ENCODE measurements at regions not wholly inside any gene's neighbourhood (a gene's known extent, or its start where the extent isn't known, plus 50 kb on each side); places are given as distances from the start of the nearest gene placed in this dataset.

DNA sequence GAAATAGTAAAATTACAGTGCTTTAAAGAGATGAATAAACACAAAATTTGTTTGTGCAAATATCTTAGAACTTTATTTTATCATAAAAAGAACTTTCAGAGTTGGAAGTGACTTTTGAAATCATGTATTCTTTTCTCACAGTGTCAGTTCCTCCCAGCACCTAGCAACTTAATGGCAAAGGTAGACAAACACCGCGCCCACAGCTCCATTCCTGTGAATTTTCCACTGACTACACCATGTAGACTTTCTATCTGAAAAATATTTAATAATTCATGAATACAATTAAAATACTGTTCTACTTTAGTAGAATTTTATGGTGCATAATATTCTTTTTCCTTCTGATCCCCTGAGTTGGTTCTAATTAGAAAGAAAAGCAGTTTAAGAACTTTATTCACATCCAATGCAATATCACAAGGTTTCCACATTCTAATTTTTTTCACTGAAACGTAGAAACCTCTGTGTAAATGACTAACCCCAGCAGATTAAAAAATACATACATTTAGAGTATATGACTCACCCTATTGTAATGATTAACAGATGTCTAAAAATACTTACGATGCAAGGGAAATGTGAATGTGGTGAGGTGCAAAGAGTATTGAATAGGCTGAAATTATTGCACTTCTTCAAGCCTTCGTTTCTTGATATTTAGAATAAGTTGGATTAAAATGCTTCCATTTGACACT lies 218.2 kb upstream of the CCDC179 start:
- Histone ChIP-seq H2AFZ (ENCODE audit: low read depth, low read length) (no peak overlapping the region), H3K27me3 (ENCODE audit: insufficient read depth, low read length) (no peaks in the 10 kb centered on the region), H3K36me3 (ENCODE audit: insufficient read depth, low read length) (no peaks in the 10 kb centered on the region), H3K4me3 (ENCODE audit: low read length) (no peak overlapping the region), H3K4me1 (ENCODE audit: insufficient read depth, low read length) (no peaks in the 10 kb centered on the region), H3K9me3 (ENCODE audit: low read length) (no peaks in the 10 kb centered on the region)

DNA sequence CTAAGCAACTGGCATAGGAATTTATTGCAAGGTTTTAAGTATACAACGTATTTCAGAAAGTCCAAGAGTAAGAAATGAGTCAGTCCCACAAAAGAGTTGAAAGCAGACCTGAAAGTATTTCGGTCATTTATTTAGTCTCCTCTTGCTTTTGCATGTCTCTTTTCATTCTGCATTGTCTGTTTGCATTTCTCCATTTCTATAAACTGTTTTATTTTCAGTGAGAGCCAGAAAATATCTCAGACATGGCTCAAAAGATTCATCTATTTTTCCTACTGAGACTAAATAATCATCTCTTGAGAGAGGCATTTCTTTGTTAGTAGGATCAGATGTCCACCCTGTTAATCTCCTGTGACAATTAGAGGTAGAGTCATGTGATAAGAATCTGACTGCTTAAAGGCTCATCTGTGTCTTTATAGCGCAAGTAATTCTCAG lies 219.1 kb upstream of the CCDC179 start:
- Histone ChIP-seq H3K4me1 (ENCODE audit: insufficient read depth, low read length) (no peaks in the 10 kb centered on the region), H3K4me3 (ENCODE audit: low read length) (no peak overlapping the region), H3K9me3 (ENCODE audit: low read length) (no peaks in the 10 kb centered on the region), H3K27me3 (ENCODE audit: insufficient read depth, low read length) (no peaks in the 10 kb centered on the region), H2AFZ (ENCODE audit: low read depth, low read length) (no peak overlapping the region), H3K36me3 (ENCODE audit: insufficient read depth, low read length) (no peaks in the 10 kb centered on the region)

DNA sequence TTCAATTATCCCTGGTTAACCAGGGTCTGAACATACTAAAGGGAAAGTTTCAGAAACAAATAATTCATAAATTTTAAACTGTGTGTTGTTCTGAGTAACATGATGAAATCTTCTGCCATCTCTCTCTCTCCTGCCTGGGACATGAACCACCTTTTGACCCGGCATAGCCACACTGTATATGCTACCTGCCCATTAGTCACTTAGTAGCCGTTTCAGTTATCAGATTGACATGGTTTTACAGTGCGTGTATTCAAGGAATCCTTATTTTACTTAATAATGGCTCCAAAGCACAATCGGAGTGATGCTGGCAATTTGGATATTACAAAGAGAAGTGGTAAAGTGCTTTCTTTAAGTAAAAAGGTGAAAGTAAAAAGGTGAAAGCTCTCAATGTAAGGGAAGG lies 227.1 kb upstream of the CCDC179 start:
- H3K27me3 ChIP-seq (ENCODE audit: insufficient read depth, low read length), result no peaks in the 10 kb centered on the region
- H3K4me3 ChIP-seq (ENCODE audit: low read length), result no peak overlapping the region
- no peaks in the 10 kb centered on the region for H3K36me3 ChIP-seq (ENCODE audit: insufficient read depth, low read length)
- H3K9me3 ChIP-seq (ENCODE audit: low read length), result no peaks in the 10 kb centered on the region
- H2AFZ ChIP-seq (ENCODE audit: low read depth, low read length), result no peak overlapping the region
- no peaks in the 10 kb centered on the region for H3K4me1 ChIP-seq (ENCODE audit: insufficient read depth, low read length)

DNA sequence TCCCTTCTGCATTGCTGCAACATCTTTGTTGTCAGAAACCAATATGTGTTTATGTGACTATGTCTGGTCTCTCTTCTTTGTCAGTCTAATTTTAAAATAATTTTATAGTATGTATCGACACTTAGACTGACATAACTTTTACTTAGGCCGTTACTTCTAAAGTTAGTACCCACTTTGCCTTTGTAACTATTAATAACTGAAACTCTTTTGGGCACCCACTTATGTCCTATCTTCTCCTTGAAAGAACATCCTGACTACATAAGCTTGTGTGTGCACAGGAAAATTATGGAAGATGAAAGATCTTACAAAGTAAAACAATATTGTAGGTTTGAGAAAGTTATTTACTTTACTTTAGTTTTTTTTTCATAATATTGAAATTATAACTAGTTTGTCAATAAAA lies 230.4 kb upstream of the CCDC179 start:
- no peaks in the 10 kb centered on the region for H3K27me3 ChIP-seq (ENCODE audit: insufficient read depth, low read length)
- H3K9me3 ChIP-seq (ENCODE audit: low read length), result no peaks in the 10 kb centered on the region
- H3K4me1 ChIP-seq (ENCODE audit: insufficient read depth, low read length), result no peaks in the 10 kb centered on the region
- no peak overlapping the region for H3K4me3 ChIP-seq (ENCODE audit: low read length)
- no peak overlapping the region for H2AFZ ChIP-seq (ENCODE audit: low read depth, low read length)
- no peaks in the 10 kb centered on the region for H3K36me3 ChIP-seq (ENCODE audit: insufficient read depth, low read length)

DNA sequence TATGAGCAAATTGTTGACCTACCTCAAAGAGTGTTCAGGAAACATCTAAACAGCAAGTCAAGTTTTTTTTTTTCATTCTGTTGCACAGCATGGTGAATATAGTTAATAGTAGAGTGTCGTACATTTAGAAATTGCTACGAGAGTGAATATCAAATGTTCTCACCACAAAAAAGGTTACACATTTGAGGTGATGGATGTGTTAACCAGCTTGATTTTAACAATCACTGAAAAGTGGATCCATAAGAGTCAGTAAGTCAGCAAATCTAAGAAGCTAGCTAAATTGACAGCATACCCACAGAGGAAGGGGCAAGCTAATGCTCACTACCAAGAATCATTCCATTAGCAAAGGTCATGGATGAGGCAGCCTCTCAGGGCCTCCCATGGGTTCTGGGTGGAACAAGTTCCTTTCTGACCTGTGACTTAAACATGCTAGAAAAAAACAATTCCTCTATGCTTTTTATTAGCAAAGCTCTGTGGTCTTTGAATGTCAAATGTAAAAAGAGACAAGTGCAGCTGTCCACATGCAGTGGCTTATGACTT lies 235.4 kb upstream of the CCDC179 start:
- Histone ChIP-seq H3K4me1 (ENCODE audit: insufficient read depth, low read length) (no peaks in the 10 kb centered on the region), H3K27me3 (ENCODE audit: insufficient read depth, low read length) (no peaks in the 10 kb centered on the region), H3K36me3 (ENCODE audit: insufficient read depth, low read length) (no peaks in the 10 kb centered on the region), H2AFZ (ENCODE audit: low read depth, low read length) (no peak overlapping the region), H3K4me3 (ENCODE audit: low read length) (no peak overlapping the region), H3K9me3 (ENCODE audit: low read length) (no peaks in the 10 kb centered on the region)

DNA sequence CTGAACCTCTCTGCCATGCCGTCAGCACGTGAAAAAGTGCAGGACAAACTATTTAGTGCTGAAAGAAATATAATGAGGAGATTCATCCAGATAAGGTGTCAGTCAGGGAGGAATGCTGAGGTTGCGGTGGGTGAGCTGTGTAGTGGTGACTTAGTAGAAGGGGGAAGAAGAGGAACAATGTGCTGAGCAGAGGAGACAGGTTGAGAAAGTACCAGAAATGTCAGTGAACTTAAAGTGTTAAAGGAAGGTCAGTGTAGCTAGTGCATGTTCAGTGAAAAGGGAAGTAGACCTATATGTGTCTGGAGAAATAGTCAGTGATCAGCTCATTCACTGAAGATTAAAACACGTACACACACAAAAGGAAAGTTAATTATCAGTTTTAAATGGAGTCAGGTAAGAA lies 237.6 kb upstream of the CCDC179 start:
- Histone ChIP-seq H3K9me3 (ENCODE audit: low read length) (no peaks in the 10 kb centered on the region), H3K36me3 (ENCODE audit: insufficient read depth, low read length) (no peaks in the 10 kb centered on the region)

DNA sequence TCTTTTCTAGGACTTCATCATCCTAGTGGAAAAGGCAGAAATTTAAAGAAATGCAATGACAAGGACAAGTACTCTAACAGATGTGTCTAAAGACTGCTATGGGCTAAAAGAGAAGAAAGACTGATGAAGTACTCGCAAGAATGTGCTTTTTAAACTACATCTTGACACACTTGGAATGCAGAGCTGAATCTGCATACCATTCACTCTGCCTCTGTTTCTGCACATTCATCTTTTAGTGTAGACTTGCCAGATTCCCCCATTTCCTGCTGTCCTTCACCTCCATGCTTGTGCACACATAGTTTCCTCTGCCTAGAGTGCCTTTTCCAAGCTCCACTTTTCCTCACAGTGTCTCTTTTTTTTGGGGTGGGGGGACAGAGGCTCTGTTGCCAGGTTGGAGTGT lies 239.0 kb upstream of the CCDC179 start:
- H3K9me3 ChIP-seq (ENCODE audit: low read length), result no peaks in the 10 kb centered on the region
- H3K4me1 ChIP-seq (ENCODE audit: insufficient read depth, low read length), result no peaks in the 10 kb centered on the region
- no peak overlapping the region for H2AFZ ChIP-seq (ENCODE audit: low read depth, low read length)
- H3K27me3 ChIP-seq (ENCODE audit: insufficient read depth, low read length), result no peaks in the 10 kb centered on the region
- no peaks in the 10 kb centered on the region for H3K36me3 ChIP-seq (ENCODE audit: insufficient read depth, low read length)
- no peak overlapping the region for H3K4me3 ChIP-seq (ENCODE audit: low read length)

More for the DNA sequence above, 237.6 kb upstream of the CCDC179 start:
- Histone ChIP-seq H2AFZ (ENCODE audit: low read depth, low read length) (no peak overlapping the region), H3K27me3 (ENCODE audit: insufficient read depth, low read length) (no peaks in the 10 kb centered on the region), H3K4me1 (ENCODE audit: insufficient read depth, low read length) (no peaks in the 10 kb centered on the region), H3K4me3 (ENCODE audit: low read length) (no peak overlapping the region)

DNA sequence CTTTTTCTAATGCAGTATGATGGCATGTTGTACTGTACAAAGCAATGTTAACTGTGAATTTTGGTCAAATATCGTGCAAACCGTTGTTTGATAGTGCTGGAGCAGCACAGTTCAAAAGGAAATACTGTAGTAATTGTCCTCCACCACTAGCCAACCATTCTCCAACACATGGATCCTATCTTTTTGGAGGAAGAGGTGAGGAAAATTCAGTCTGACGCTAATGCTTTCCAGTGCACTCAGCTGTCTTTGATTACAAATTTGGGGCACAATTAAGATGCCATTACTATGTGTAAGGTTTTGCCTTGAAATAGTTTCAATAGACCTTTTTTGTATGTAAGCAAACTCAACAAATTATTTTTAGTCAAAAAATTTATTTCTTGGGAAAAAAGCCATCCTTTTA lies 240.5 kb upstream of the CCDC179 start:
- Histone ChIP-seq H3K4me3 (ENCODE audit: low read length) (no peak overlapping the region), H3K36me3 (ENCODE audit: insufficient read depth, low read length) (no peaks in the 10 kb centered on the region), H3K4me1 (ENCODE audit: insufficient read depth, low read length) (no peaks in the 10 kb centered on the region), H2AFZ (ENCODE audit: low read depth, low read length) (no peak overlapping the region), H3K27me3 (ENCODE audit: insufficient read depth, low read length) (no peaks in the 10 kb centered on the region), H3K9me3 (ENCODE audit: low read length) (no peaks in the 10 kb centered on the region)

DNA sequence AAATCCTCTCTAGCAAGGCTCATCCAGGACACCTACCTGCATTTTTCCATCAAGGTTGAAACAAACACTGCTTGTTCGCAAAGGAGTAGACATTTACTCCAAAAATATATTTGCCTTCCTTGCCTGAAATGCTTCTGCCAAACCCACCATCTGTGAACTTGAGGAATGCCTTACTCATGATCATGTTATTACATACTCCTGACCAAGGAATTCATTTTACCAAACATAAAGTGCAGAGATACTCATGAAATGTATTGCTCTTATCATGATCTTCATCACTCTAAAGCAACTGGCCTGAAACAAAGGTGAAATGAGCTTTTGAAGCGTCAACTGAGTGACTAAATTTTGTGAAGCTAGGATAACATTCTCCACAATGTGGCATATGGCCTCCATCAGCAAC lies 243.1 kb upstream of the CCDC179 start:
- no peak overlapping the region for H2AFZ ChIP-seq (ENCODE audit: low read depth, low read length)
- no peaks in the 10 kb centered on the region for H3K9me3 ChIP-seq (ENCODE audit: low read length)
- H3K27me3 ChIP-seq (ENCODE audit: insufficient read depth, low read length), result no peaks in the 10 kb centered on the region
- no peaks in the 10 kb centered on the region for H3K36me3 ChIP-seq (ENCODE audit: insufficient read depth, low read length)
- H3K4me1 ChIP-seq (ENCODE audit: insufficient read depth, low read length), result no peaks in the 10 kb centered on the region
- H3K4me3 ChIP-seq (ENCODE audit: low read length), result no peak overlapping the region

DNA sequence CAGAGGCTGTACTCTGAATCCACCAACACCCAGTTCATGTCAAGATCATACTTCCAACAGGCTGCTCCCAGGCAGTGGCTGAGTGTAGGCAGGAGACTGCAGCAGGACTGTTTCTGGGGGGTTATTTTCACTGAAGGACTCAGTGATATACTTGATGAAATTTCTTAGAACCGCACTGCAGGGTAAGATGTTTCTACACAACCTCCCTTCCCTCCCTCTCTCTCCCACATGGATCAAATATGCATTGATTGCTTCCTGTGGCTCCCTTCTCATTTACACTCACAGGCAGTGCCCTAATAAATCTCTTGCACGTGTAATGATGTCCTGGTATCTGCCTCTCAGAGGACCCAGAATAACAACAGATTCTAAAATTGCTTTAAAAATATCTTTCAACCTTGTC lies 251.3 kb upstream of the CCDC179 start:
- no peak overlapping the region for H2AFZ ChIP-seq (ENCODE audit: low read depth, low read length)
- no peaks in the 10 kb centered on the region for H3K36me3 ChIP-seq (ENCODE audit: insufficient read depth, low read length)
- no peak overlapping the region for H3K4me3 ChIP-seq (ENCODE audit: low read length)
- no peaks in the 10 kb centered on the region for H3K4me1 ChIP-seq (ENCODE audit: insufficient read depth, low read length)
- no peaks in the 10 kb centered on the region for H3K9me3 ChIP-seq (ENCODE audit: low read length)
- peaks cover 2% of the 10 kb centered on the region for H3K27me3 ChIP-seq (ENCODE audit: insufficient read depth, low read length)

DNA sequence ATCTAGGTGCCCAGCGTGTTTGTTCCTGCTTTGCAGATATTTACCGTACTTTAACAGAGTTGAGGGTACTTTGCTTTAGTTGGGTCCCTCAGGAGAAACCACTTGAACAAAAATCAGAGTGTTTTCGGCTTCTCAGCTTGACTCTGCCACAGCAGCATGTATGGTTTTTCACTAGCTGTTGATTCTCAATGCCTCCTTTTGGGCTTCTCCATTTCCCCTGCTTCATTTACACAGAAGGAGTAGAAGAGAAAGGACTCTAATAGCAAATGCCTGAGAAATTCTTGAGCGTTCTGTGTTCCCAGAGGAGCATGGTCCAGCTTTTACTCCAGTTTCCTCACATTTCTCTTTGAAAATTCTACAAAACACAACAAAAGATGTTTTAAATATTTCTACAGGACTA lies 252.1 kb upstream of the CCDC179 start:
- H3K4me3 ChIP-seq (ENCODE audit: low read length), result no peak overlapping the region
- H3K4me1 ChIP-seq (ENCODE audit: insufficient read depth, low read length), result no peaks in the 10 kb centered on the region
- no peaks in the 10 kb centered on the region for H3K9me3 ChIP-seq (ENCODE audit: low read length)
- peaks cover 2% of the 10 kb centered on the region for H3K27me3 ChIP-seq (ENCODE audit: insufficient read depth, low read length)
- no peaks in the 10 kb centered on the region for H3K36me3 ChIP-seq (ENCODE audit: insufficient read depth, low read length)
- no peak overlapping the region for H2AFZ ChIP-seq (ENCODE audit: low read depth, low read length)

DNA sequence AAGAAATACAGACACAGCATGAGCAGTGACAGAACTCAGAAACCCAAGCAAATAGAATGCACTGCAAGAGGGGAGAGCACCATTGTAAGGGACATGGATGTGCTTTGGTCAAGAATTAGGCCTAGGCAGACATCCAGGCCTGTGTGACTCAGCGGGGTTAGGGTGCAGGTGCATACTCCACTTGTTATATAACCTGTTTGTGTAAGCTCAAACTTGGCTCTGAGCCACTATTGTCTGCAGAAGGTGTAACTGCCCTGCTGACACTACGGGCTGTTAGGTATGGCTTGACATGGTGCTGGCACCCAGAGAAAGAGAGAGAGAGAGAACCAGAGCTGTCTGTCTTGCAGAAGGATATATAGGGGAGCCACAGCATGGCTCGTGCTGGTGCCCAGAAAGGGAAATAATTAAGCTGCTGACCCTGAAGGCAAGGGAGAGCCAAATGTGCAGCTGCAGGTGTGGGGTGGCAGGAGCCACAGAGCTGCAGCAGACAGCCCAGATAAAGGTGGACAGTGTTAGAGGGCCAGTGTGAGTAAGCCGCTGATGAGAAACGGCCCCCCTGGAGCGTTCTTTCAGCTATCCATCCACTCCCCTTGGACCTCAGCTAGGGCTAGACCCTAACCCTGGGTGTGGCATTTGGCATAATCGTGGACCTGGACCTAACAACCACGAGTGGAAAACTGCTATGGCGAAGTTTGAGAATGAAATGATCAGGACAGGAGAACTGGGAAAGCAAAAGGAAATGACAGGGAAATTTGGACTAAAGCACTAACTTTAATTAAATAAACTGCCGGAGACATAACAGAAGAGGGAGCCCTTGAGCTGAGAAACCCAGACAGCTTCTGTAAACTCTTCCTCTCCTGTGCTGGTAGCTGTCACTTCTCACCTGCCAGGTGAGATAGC lies 253.0 kb upstream of the CCDC179 start:
- Histone ChIP-seq H3K9me3 (ENCODE audit: low read length) (no peaks in the 10 kb centered on the region), H3K27me3 (ENCODE audit: insufficient read depth, low read length) (peaks cover 2% of the 10 kb centered on the region), H3K4me1 (ENCODE audit: insufficient read depth, low read length) (no peaks in the 10 kb centered on the region), H3K4me3 (ENCODE audit: low read length) (no peak overlapping the region), H2AFZ (ENCODE audit: low read depth, low read length) (no peak overlapping the region), H3K36me3 (ENCODE audit: insufficient read depth, low read length) (no peaks in the 10 kb centered on the region)

DNA sequence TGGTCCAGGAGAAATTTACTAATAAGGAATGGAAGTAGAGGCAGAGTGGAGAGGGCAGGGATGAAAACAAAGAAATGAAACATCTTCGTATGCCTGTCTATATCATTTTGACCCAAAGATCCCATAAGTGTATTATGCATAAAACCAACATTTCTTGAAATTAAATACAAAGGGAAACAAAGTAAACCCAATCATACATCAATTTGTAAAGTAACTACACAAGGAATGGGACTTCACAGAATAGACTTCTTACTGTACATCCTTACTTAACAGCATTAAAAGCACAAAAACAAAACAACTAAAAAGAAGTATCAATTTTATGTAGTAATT lies 253.6 kb upstream of the CCDC179 start:
- H3K9me3 ChIP-seq (ENCODE audit: low read length), result no peaks in the 10 kb centered on the region
- peaks cover 2% of the 10 kb centered on the region for H3K27me3 ChIP-seq (ENCODE audit: insufficient read depth, low read length)
- no peak overlapping the region for H2AFZ ChIP-seq (ENCODE audit: low read depth, low read length)
- H3K36me3 ChIP-seq (ENCODE audit: insufficient read depth, low read length), result no peaks in the 10 kb centered on the region
- H3K4me3 ChIP-seq (ENCODE audit: low read length), result no peak overlapping the region
- no peaks in the 10 kb centered on the region for H3K4me1 ChIP-seq (ENCODE audit: insufficient read depth, low read length)
